IMR-90 (cell line): ENCODE measurements at regions not wholly inside any gene's neighbourhood (a gene's known extent, or its start where the extent isn't known, plus 50 kb on each side); places are given as distances from the start of the nearest gene placed in this dataset.

Experiments used
- ATAC-seq: fragments of 200-7000 bp; cut with Tn5 transposase; 2 replicates; pipeline ENCODE4 v1.9.1; 2020; ENCODE audit warnings: low read depth, mild to moderate bottlenecking, moderate library complexity
- BruUV-seq: library from RNA; stranded (reverse); fragments of 400-500 nt; replicated peaks from 2 replicates; lab custom pipeline; 2021; lab: Mats Ljungman, UMichigan
- CTCF ChIA-PET: fragments of 300-600 bp; formaldehyde crosslinking; extraction: SDS; loops from one replicate; lab custom pipeline; 2021; ENCODE audit warnings: antibody characterized with exemption; lab: Yijun Ruan, JAX
- POLR2A ChIA-PET: fragments of 300-600 bp; sonication (Branson Sonifier 250); formaldehyde crosslinking; loops from one replicate; lab custom pipeline; 2022; ENCODE audit warnings: antibody characterized with exemption; ENCODE audit not compliant: unreplicated experiment; lab: Charles Lee
- DNase-seq: peaks from one replicate; pipeline ENCODE4 v3.0.0; 2013
- H2AFZ ChIP-seq: replicated peaks from 2 replicates; pipeline ENCODE3; 2013; ENCODE audit warnings: low read length, mild to moderate bottlenecking; ENCODE audit not compliant: poor library complexity
- H2AK5ac ChIP-seq: 2 replicates; pipeline ENCODE4 v1.6.1; 2013; ENCODE audit warnings: low read depth, low read length, inconsistent platforms
- H2AK9ac ChIP-seq: replicated peaks from 2 replicates; pipeline ENCODE3; 2013; ENCODE audit warnings: mild to moderate bottlenecking, low read depth, low read length, moderate library complexity; ENCODE audit not compliant: poor library complexity
- H2BK120ac ChIP-seq: 2 replicates; pipeline ENCODE4 v1.6.1; 2013; ENCODE audit warnings: low read depth, low read length, inconsistent platforms
- H2BK15ac ChIP-seq: 3 replicates; pipeline ENCODE4 v1.6.1; 2013; ENCODE audit warnings: low read depth, low read length, inconsistent platforms
- H2BK20ac ChIP-seq: 2 replicates; pipeline ENCODE4 v1.6.1; 2013; ENCODE audit warnings: low read depth, mild to moderate bottlenecking, inconsistent platforms, low read length, moderate library complexity
- H2BK5ac ChIP-seq: 2 replicates; pipeline ENCODE4 v1.6.1; 2013; ENCODE audit warnings: mild to moderate bottlenecking, low read depth, low read length, inconsistent platforms; ENCODE audit not compliant: poor library complexity, severe bottlenecking
- H3K14ac ChIP-seq: replicated peaks from 2 replicates; pipeline ENCODE4 v1.6.1; 2013; ENCODE audit warnings: low read depth, low read length, inconsistent platforms
- H3K18ac ChIP-seq: 2 replicates; pipeline ENCODE4 v1.6.1; 2013; ENCODE audit warnings: low read depth, low read length, control low read depth
- H3K23ac ChIP-seq: 2 replicates; pipeline ENCODE4 v1.6.1; 2013; ENCODE audit warnings: low read depth, low read length, inconsistent platforms
- H3K27ac ChIP-seq: 2 replicates; pipeline ENCODE4 v1.5.1; 2013; ENCODE audit warnings: mild to moderate bottlenecking, control low read depth, low read length; ENCODE audit not compliant: insufficient read depth
- H3K27me3 ChIP-seq: 2 replicates; pipeline ENCODE4 v1.6.1; 2013; ENCODE audit warnings: low read length; ENCODE audit not compliant: control insufficient read depth, insufficient read depth
- H3K36me3 ChIP-seq: 2 replicates; pipeline ENCODE4 v1.6.1; 2013; ENCODE audit warnings: low read length, mixed read lengths; ENCODE audit not compliant: control insufficient read depth, insufficient read depth
- H3K4ac ChIP-seq: 2 replicates; pipeline ENCODE4 v1.6.1; 2013; ENCODE audit warnings: low read depth, low read length, inconsistent platforms
- H3K4me1 ChIP-seq: 2 replicates; pipeline ENCODE4 v1.6.1; 2013; ENCODE audit warnings: low read length, mixed read lengths; ENCODE audit not compliant: control insufficient read depth, insufficient read depth
- H3K4me2 ChIP-seq: 2 replicates; pipeline ENCODE4 v1.6.1; 2013; ENCODE audit warnings: low read depth, mild to moderate bottlenecking, control low read depth, low read length, moderate library complexity
- H3K4me3 ChIP-seq: 2 replicates; pipeline ENCODE4 v1.5.1; 2013; ENCODE audit warnings: low read depth, mild to moderate bottlenecking, control low read depth, low read length, moderate library complexity; ENCODE audit not compliant: insufficient read depth
- H3K56ac ChIP-seq: 2 replicates; pipeline ENCODE4 v1.6.1; 2013; ENCODE audit warnings: low read length, inconsistent platforms; ENCODE audit not compliant: insufficient read depth; ENCODE audit errors: extremely low read depth
- H3K79me1 ChIP-seq, 2 experiments: 2 replicates each; pipeline ENCODE4 v1.6.1; 2013; ENCODE audit warnings: low read length in 2 of 2, inconsistent platforms in 1 of 2, low read depth in 1 of 2
- H3K9ac ChIP-seq: 2 replicates; pipeline ENCODE4 v1.6.1; 2013; ENCODE audit warnings: low read depth, low read length, control low read depth
- H3K9me1 ChIP-seq: 2 replicates; pipeline ENCODE4 v1.6.1; 2013; ENCODE audit warnings: low read length, inconsistent platforms; ENCODE audit not compliant: insufficient read depth
- H3K9me3 ChIP-seq: 2 replicates; pipeline ENCODE4 v1.6.1; 2013; ENCODE audit warnings: low read length; ENCODE audit not compliant: control insufficient read depth, insufficient read depth
- H4K20me1 ChIP-seq: 2 replicates; pipeline ENCODE4 v1.6.1; 2013; ENCODE audit warnings: low read length, inconsistent platforms; ENCODE audit not compliant: insufficient read depth
- H4K5ac ChIP-seq: 2 replicates; pipeline ENCODE4 v1.6.1; 2013; ENCODE audit warnings: mild to moderate bottlenecking, low read depth, low read length, control low read depth
- H4K8ac ChIP-seq, 2 experiments: 2 replicates each; pipeline ENCODE4 v1.6.1; 2013; ENCODE audit warnings: low read depth in 2 of 2, low read length in 2 of 2, control low read depth in 1 of 2, inconsistent platforms in 1 of 2
- H4K91ac ChIP-seq: 2 replicates; pipeline ENCODE4 v1.6.1; 2013; ENCODE audit warnings: low read depth, low read length, inconsistent platforms; ENCODE audit not compliant: insufficient read depth
- CEBPB ChIP-seq: IDR thresholded peaks from 2 replicates; pipeline ENCODE4 v1.6.1; 2012; ENCODE audit warnings: low read depth, low read length, improper control_type of control experiment
- MAFK ChIP-seq: IDR thresholded peaks from 2 replicates; pipeline ENCODE4 v1.6.1; 2012; ENCODE audit warnings: low read depth, low read length, improper control_type of control experiment
- whole genome bisulfite sequencing, 2 experiments: methylation state at CpG; one replicate each; pipeline versions ENCODE4 v1.1.5 to v1.1.7; 2013; ENCODE audit warnings: missing lambda C conversion rate in 2 of 2; ENCODE audit not compliant: insufficient read length in 1 of 2; ENCODE audit errors: extremely low coverage in 2 of 2; 5-methylcytosine and 5-hydroxymethylcytosine counted together
- dilution Hi-C: fragments of 300-500 bp; cut with HindIII; formaldehyde crosslinking; loops from one replicate; pipeline ENCODE4 v1.14.3; 2018; ENCODE audit warnings: low sequenced_read_pairs; ENCODE audit not compliant: unreplicated experiment
- in situ Hi-C: fragments of 300-500 bp; cut with MboI; formaldehyde crosslinking; loops from 3 replicates; pipeline ENCODE4 v1.14.3; 2019; ENCODE audit warnings: low sequenced_read_pairs, inconsistent platforms, mixed read lengths
- intact Hi-C: fragments of 100-400 bp; cut with micrococcal nuclease; formaldehyde crosslinking; loops from 2 replicates; pipeline ENCODE4 v1.10.0; 2022

DNA sequence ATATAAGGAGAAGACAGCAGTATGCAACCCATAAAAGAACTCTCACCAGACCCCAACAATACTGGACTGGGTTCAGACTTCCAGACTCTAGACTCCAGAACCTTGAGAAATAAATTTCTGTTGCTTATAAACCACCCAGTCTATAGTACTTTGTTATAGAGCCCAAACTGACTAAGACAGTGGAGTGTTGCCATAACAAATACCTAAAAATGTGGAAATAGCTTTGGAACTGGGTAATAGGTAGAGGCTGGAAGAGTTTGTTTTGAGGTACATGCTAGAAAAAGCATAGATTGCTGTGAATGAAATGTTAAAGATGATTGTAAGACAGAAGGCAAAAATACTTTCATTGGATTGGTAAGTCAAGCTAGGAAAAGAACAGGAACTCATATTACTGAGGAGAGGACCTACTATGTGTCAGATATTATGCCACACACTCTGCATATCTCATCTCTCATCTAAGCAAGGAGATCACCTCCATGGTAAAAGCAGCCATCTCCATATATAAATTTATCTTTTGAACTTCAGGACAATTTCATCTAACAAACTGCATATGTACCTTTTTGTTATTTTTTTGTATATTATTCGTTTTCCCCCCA is 67.4 kb upstream of the FNDC3B start:
- POLR2A ChIA-PET: interaction anchor here (0.5 kb wide), 1 partner anchor 53 kb away, joined by 3 read pairs; no protein-coding TSS in a partner anchor
- Histone ChIP-seq H4K91ac (no peak overlapping the region), H3K4me2 (peak overlapping the region; percentile 12; the same call in 1 of the 2 replicates), H3K4me1 (peaks cover 30% of the 10 kb centered on the region), H2BK5ac (peak overlapping the region; percentile 61), H2AFZ (no peak overlapping the region), H3K9me1 (peaks cover 23% of the 10 kb centered on the region), H3K4ac (peak overlapping the region; percentile 1; the same call in 1 of the 2 replicates), H4K5ac (peak overlapping the region; percentile 74; the same call in 1 of the 2 replicates), H4K20me1 (no peaks in the 10 kb centered on the region), H3K9ac (no peak overlapping the region), H3K36me3 (no peaks in the 10 kb centered on the region), H2BK120ac (peak overlapping the region; percentile 28; the same call in 1 of the 2 replicates), H3K4me3 (no peak overlapping the region), H3K79me1 (no peaks in the 10 kb centered on the region), H3K56ac (no peak overlapping the region), H2BK20ac (peak overlapping the region; percentile 38; the same call in 1 of the 2 replicates), H3K14ac (no peak overlapping the region), H2AK5ac (no peak overlapping the region), H3K23ac (peak overlapping the region; percentile 5; the same call in 1 of the 2 replicates), H3K27me3 (no peaks in the 10 kb centered on the region), H4K8ac (no peak overlapping the region), H2BK15ac (no peak overlapping the region), H3K18ac (peak overlapping the region; percentile 80; the same call in 1 of the 2 replicates), H3K27ac (no peak overlapping the region), H3K9me3 (no peaks in the 10 kb centered on the region), H2AK9ac (no peak overlapping the region)
- no TSS peak for BruUV-seq
- dilution Hi-C loops: no loop called here
- intact Hi-C loops: no loop called here
- DNase-seq: peak; percentile 63
- CTCF ChIA-PET: no interaction called here
- no peak for ATAC-seq
- no CpG with 5 or more reads among the region's 1 CpG for WGBS, 2 experiments
- no peak for TF ChIP-seq MAFK
- peak; percentile 44 for TF ChIP-seq CEBPB
- in situ Hi-C loops: no loop called here
